ENCODE measurements at regions not wholly inside any gene's neighbourhood (a gene's known extent, or its start where the extent isn't known, plus 50 kb on each side); places are given as distances from the start of the nearest gene placed in this dataset.

DNA sequence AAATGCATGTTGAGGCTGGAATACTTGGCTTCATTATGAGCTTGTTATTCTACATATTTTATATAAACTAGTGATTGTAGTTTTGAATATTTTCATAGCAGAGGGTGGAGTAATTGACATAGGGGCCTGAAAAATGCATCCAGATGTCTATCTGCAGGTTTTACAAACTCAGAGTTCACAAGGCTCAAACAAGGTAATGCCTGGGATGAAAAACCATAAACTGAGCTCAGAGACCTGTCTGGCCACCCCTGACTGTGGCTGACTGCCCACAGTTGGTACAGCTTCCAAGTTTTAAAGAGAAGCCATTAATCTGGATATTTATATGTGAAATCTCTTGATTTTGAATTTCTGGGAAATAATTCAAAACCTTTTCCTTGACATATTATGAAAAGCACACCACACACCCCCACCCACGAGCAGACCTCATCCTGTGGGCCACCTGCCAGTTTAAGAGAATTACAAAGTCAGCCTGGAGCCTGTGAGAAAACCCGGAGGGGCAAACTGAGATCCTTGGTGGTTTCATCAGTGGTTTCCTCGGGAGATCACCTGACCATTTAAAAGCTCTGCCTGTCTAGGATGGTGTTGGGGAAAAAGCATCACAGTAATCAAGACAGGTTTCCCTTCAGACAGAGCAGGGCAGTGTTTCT lies 230.1 kb downstream of the SAMD5 start:
- no peaks in the 10 kb centered on the region for H3K36me3 Mint-ChIP-seq
- H3K27me3 Mint-ChIP-seq (ENCODE audit: low read depth in 3 of 3), result no peaks in the 10 kb centered on the region
- DNase-seq, result no peak
- H3K4me3 Mint-ChIP-seq, result no peak overlapping the region
- peaks cover 0 to 6% (median 1%) of the 10 kb centered on the region in 6 donors for H3K9me3 Mint-ChIP-seq
- no peak overlapping the region for H3K27ac Mint-ChIP-seq
- no peaks in the 10 kb centered on the region for H3K4me1 Mint-ChIP-seq

DNA sequence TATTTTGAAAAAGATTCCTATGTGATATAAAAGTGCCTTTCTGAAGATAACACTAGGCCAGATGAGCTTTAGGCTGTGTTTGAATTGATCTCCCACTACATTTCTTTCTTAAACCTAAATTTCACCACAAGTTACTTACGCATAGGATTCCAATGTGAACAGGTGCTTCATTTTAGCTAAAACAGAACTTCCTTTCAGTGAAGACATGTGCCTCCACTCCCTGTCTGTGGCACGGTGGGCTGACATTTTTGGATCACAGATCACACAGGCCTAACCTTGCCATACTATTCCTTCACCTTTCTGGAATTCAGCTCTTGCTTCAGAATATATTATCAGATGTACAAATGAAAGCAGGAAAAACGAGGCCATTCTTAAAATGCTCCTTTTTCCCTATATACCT lies 231.8 kb downstream of the SAMD5 start:
- no peaks in the 10 kb centered on the region for H3K36me3 Mint-ChIP-seq
- no peak overlapping the region for H3K4me3 Mint-ChIP-seq
- no peaks in the 10 kb centered on the region for H3K4me1 Mint-ChIP-seq
- peaks cover 0 to 8% (median 3%) of the 10 kb centered on the region in 6 donors for H3K9me3 Mint-ChIP-seq
- H3K27me3 Mint-ChIP-seq (ENCODE audit: low read depth in 3 of 3), result no peaks in the 10 kb centered on the region
- H3K27ac Mint-ChIP-seq, result no peak overlapping the region
- no peak for DNase-seq

DNA sequence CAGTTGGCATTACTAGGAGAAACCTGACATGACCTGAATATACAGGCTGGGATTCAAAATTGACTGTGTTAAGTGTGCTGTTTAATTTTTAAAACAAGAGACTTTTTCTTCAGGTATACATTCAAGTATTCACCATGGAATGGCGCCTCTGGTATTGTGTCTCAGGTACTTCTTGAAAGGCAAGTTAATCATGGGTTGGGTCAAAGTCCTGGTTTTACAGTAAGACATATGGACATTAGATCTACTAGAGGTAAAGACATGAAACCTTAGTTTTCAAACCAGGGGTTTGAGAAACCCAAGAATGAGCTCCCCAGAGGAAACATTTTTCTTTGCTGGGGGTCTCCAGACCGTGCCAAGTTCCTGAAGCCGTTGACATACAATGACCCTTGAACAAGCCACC lies 232.4 kb downstream of the SAMD5 start:
- no peaks in the 10 kb centered on the region for H3K4me1 Mint-ChIP-seq
- H3K36me3 Mint-ChIP-seq, result no peaks in the 10 kb centered on the region
- no peaks in the 10 kb centered on the region for H3K27me3 Mint-ChIP-seq (ENCODE audit: low read depth in 3 of 3)
- no peak overlapping the region for H3K4me3 Mint-ChIP-seq
- peaks cover 0 to 10% (median 3%) of the 10 kb centered on the region in 6 donors for H3K9me3 Mint-ChIP-seq
- DNase-seq, result no peak
- no peak overlapping the region for H3K27ac Mint-ChIP-seq

DNA sequence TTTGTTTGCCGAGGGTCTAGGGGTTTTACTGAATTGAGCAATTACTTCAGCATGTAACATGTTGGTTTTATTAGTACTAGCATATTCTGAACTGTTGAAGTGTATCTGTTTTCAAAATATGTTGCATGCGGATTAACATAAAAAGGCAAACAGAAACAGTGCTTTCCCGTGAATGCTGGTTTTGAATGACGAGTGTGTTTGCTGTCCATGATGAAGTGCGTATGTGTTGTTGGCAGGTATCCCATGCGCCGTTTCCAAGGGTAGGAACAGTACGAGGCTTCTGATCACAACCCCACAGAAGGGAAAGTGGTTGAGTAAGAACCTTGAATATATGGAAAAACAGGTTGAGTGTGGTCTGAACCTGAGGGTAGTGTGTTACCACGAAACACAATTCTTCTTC lies 232.9 kb downstream of the SAMD5 start:
- no peak overlapping the region for H3K27ac Mint-ChIP-seq
- H3K36me3 Mint-ChIP-seq, result no peaks in the 10 kb centered on the region
- peaks cover 0 to 13% (median 4%) of the 10 kb centered on the region in 6 donors for H3K9me3 Mint-ChIP-seq
- no peaks in the 10 kb centered on the region for H3K4me1 Mint-ChIP-seq
- H3K27me3 Mint-ChIP-seq (ENCODE audit: low read depth in 3 of 3), result no peaks in the 10 kb centered on the region
- H3K4me3 Mint-ChIP-seq, result no peak overlapping the region
- DNase-seq, result no peak

DNA sequence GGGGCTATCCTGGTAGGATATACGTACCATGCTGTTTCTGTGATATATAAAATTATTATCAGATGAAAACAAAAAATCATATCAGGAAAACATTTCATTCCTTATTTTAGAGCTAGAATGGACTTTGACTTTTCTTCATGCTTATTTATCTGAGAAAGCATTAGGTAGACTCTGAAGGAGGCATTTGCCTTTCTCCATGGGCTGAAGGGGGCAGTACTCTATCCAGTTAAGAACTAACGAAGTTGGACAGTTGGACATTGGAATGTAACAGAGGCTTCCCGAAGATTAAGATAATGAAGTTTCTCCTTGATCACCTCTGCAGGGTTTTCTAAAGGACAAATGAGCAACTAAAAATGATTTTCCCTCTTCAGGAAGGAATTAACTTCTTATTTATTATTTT lies 233.9 kb downstream of the SAMD5 start:
- no peaks in the 10 kb centered on the region for H3K36me3 Mint-ChIP-seq
- H3K4me1 Mint-ChIP-seq, result no peaks in the 10 kb centered on the region
- no peak for DNase-seq
- no peaks in the 10 kb centered on the region for H3K27me3 Mint-ChIP-seq (ENCODE audit: low read depth in 3 of 3)
- no peak overlapping the region for H3K27ac Mint-ChIP-seq
- no peak overlapping the region for H3K4me3 Mint-ChIP-seq
- peaks cover 2 to 18% (median 8%) of the 10 kb centered on the region in 6 donors for H3K9me3 Mint-ChIP-seq

DNA sequence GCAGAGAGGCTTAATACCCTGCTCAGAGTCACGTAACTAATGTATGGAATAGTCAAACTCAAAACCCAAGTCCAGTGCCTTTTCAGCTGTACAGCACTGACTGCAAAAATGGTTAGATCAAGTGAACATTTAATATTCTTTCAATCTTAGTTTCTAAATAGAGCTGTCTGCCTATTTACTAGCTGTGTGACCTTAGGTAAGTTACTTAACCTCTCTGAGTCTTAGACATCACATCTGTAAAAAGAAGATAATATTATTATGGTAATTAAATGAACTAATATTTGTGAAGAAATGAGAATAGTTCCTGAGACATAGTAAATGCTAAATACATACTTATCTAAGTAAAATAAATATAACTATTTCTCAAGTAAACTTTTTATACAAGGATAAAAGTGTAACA lies 235.5 kb downstream of the SAMD5 start:
- H3K9me3 Mint-ChIP-seq, result peaks cover 0 to 15% (median 8%) of the 10 kb centered on the region in 6 donors
- no peaks in the 10 kb centered on the region for H3K27me3 Mint-ChIP-seq (ENCODE audit: low read depth in 3 of 3)
- DNase-seq, result no peak

DNA sequence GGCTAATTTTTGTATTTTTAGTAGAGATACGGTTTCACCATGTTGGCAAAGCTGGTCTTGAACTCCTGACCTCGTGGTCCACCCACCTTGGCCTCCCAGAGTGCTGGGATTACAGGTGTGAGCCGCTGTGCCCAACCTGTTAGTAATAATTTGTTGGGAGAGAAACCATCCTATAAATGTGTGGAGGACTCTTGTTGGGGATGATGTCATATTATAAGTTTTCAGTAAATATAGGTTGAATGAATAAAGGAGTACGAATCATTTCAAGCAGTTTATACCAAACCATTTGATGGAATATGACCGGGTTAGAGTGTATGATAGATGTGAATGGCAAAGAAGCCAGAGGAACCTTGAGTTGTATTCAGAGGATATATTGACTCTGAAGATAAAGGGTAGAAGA lies 240.8 kb downstream of the SAMD5 start:
- Mint-ChIP-seq H3K9me3 (peaks cover 2 to 16% (median 8%) of the 10 kb centered on the region in 6 donors), H3K4me3 (no peak overlapping the region), H3K4me1 (no peaks in the 10 kb centered on the region), H3K27me3 (ENCODE audit: low read depth in 3 of 3) (no peaks in the 10 kb centered on the region), H3K27ac (no peak overlapping the region), H3K36me3 (no peaks in the 10 kb centered on the region)
- no peak for DNase-seq

More for the DNA sequence above, 235.5 kb downstream of the SAMD5 start:
- Mint-ChIP-seq H3K4me3 (no peak overlapping the region), H3K4me1 (no peaks in the 10 kb centered on the region), H3K27ac (no peak overlapping the region), H3K36me3 (no peaks in the 10 kb centered on the region)

DNA sequence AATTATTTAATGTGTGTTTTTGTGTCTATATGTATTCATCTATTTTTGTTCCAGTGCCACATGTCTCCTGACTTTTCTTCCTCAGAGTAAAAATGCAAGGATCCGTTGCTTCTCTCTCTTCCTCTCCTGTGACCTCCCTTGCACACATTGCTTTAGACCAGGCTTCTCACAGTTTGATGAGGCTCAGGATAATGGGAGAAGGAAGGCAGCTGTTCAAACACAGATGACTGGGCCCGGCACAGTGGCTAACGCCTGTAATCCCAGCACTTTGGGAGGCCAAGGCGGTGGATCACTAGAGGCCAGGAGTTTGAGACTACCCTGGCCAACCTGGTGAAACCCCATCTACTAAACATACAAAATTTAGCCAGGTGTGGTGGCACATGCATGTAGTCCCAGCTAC lies 241.9 kb downstream of the SAMD5 start:
- H3K4me1 Mint-ChIP-seq, result no peaks in the 10 kb centered on the region
- DNase-seq, result no peak
- no peaks in the 10 kb centered on the region for H3K36me3 Mint-ChIP-seq
- peaks cover 2 to 21% (median 10%) of the 10 kb centered on the region in 6 donors for H3K9me3 Mint-ChIP-seq
- no peak overlapping the region for H3K4me3 Mint-ChIP-seq
- H3K27ac Mint-ChIP-seq, result no peak overlapping the region
- H3K27me3 Mint-ChIP-seq (ENCODE audit: low read depth in 3 of 3), result no peaks in the 10 kb centered on the region

DNA sequence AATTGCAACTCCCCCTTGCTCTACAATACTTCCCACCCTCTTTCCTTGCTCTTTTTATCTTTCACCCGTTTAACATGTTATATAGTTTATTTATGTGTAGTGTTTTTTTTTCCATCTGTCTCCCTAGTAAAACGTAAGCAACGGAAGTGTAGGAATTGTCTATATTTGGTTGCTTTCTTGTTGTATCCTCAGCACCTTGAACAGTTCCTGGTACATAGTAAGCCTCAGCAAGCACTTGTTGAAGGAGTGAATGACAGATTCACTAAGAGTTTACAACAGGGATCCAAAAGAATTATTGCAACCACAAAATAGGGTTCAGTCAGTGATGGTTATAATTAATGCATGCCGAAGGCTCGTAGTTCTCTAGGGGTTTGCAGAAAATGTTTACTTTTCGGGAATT lies 242.7 kb downstream of the SAMD5 start:
- H3K9me3 Mint-ChIP-seq, result peaks cover 4 to 23% (median 12%) of the 10 kb centered on the region in 6 donors
- no peak for DNase-seq
- no peaks in the 10 kb centered on the region for H3K4me1 Mint-ChIP-seq
- H3K27ac Mint-ChIP-seq, result no peak overlapping the region
- H3K4me3 Mint-ChIP-seq, result no peak overlapping the region
- no peaks in the 10 kb centered on the region for H3K36me3 Mint-ChIP-seq
- H3K27me3 Mint-ChIP-seq (ENCODE audit: low read depth in 3 of 3), result peaks cover 0 to 2% (median 0%) of the 10 kb centered on the region in 3 donors

DNA sequence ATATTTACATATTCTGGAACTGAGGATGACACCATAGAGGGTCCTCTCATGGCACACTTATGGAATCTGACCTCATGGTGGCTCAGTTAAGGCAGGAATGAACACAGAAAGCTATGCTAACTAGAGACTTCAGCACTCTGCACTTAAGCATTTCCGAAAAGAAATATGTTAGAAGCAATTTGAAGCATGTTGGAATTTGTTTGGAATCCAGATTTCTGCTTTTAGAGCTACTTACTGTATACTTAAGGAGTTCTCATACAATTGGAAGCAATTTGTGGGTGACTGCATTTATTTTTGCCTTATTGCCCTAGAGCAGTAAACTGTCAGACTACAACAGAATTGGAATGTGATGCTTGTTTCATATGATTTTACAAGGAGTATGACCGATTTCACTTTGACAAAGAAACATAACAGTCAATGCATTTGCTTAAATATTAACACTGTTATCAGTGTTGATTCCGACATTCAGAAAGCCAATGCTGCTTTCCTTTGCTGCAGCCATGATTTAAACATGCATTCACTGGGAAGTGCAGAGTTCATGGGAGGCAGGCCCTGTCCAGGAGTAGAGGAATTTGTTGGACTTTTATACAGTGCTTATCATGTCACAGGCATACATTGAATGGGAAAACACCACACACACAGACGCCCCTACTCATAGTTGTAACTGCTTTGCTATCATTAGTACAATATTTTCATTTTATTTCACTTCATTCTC lies 244.4 kb downstream of the SAMD5 start:
- no peak overlapping the region for H3K27ac Mint-ChIP-seq
- H3K4me3 Mint-ChIP-seq, result no peak overlapping the region
- no peak for DNase-seq
- peaks cover 0 to 2% (median 0%) of the 10 kb centered on the region in 3 donors for H3K27me3 Mint-ChIP-seq (ENCODE audit: low read depth in 3 of 3)
- H3K9me3 Mint-ChIP-seq, result peaks cover 0 to 17% (median 10%) of the 10 kb centered on the region in 6 donors
- H3K4me1 Mint-ChIP-seq, result no peaks in the 10 kb centered on the region
- no peaks in the 10 kb centered on the region for H3K36me3 Mint-ChIP-seq

DNA sequence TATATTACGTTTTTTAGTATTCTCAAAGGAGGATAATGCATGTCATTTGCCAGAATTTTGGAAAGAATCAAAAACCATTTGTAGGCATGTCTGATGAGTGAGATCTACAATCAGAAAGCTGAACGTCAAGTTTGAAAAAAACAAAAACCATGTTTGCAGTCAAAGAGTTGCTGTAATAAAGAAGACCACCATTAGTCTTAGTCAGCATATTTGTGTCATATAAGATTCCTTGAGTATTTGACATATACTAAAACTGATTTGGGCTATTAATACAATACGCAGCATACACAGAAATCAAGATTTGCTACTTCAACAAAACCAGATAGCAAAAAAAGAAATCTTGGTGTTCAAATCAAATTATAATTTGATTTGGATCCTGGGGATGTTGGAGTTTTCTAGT lies 247.5 kb downstream of the SAMD5 start:
- Mint-ChIP-seq H3K36me3 (no peaks in the 10 kb centered on the region), H3K9me3 (peaks cover 0 to 17% (median 10%) of the 10 kb centered on the region in 6 donors), H3K4me1 (no peaks in the 10 kb centered on the region), H3K27ac (no peak overlapping the region), H3K27me3 (ENCODE audit: low read depth in 3 of 3) (peaks cover 0 to 3% (median 2%) of the 10 kb centered on the region in 3 donors), H3K4me3 (no peak overlapping the region)
- no peak for DNase-seq

DNA sequence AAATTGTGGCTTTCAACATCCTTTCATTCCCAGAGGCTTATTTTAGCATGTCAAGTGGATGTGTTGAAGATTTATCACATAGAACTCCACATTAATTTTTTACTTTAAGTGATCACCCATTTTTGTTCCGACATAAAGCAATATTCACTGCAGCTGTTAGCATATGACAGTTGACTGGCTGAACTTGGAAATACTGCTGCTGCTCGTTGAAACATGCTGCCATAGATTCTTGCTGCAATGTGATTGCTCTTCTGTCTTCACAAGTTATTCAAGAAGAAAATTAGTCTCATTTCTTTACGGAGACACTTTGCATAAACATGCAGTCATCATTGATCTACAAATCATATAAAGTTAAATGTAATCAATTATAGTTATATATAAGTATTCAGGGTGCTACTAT lies 248.4 kb downstream of the SAMD5 start:
- DNase-seq, result no peak
- Mint-ChIP-seq H3K4me3 (no peak overlapping the region), H3K4me1 (no peaks in the 10 kb centered on the region), H3K9me3 (peaks cover 0 to 17% (median 10%) of the 10 kb centered on the region in 6 donors), H3K27ac (no peak overlapping the region), H3K36me3 (no peaks in the 10 kb centered on the region), H3K27me3 (ENCODE audit: low read depth in 3 of 3) (peaks cover 0 to 3% (median 2%) of the 10 kb centered on the region in 3 donors)

DNA sequence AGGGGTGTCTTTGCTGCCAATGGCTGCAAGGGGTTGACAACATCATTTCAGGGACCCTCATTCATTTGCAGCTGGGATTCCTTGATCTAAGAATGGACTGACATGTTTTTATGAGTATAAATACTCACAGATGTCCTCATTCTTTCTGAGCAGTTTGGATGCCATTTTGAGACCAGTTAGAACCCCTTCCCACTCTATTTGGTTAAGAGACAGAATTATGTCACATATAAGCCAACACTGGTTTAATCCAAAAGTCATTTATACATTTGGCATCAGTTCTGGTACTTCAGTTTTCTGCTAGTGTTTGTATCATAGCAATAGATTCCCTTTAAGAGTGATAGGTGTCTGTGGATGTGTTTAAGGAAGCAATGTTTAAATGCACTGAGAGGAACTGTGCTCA lies 248.8 kb downstream of the SAMD5 start:
- peaks cover 0 to 3% (median 2%) of the 10 kb centered on the region in 3 donors for H3K27me3 Mint-ChIP-seq (ENCODE audit: low read depth in 3 of 3)
- H3K27ac Mint-ChIP-seq, result no peak overlapping the region
- no peaks in the 10 kb centered on the region for H3K36me3 Mint-ChIP-seq
- DNase-seq, result no peak
- H3K4me3 Mint-ChIP-seq, result no peak overlapping the region
- H3K4me1 Mint-ChIP-seq, result no peaks in the 10 kb centered on the region
- peaks cover 0 to 17% (median 10%) of the 10 kb centered on the region in 6 donors for H3K9me3 Mint-ChIP-seq

DNA sequence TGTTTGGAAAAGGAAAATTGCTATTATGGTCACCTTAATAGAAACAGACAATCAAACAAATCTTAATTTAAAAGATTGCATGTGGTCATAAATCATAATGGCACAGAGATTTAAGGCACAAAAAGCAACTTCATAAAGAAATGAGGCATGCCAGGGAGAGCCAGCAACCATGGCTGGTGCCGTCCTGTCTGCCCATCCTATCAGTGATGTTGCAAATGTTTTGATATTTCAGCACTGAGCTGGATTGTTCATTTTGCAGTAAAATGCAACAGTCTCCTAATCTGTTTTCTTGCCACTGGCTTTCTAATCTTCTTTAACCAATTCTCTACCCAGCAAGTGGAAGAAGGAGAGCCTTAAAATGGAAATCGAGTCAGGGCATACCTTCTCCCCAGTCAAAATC lies 249.8 kb downstream of the SAMD5 start:
- DNase-seq, result no peak
- Mint-ChIP-seq H3K4me1 (no peaks in the 10 kb centered on the region), H3K9me3 (peaks cover 0 to 17% (median 9%) of the 10 kb centered on the region in 6 donors), H3K4me3 (no peak overlapping the region), H3K36me3 (no peaks in the 10 kb centered on the region), H3K27me3 (ENCODE audit: low read depth in 3 of 3) (peaks cover 0 to 3% (median 2%) of the 10 kb centered on the region in 3 donors), H3K27ac (no peak overlapping the region)

Data from immature natural killer cell (primary cell).